ENCODE measurements at regions not wholly inside any gene's neighbourhood (a gene's known extent, or its start where the extent isn't known, plus 50 kb on each side); places are given as distances from the start of the nearest gene placed in this dataset.

DNA sequence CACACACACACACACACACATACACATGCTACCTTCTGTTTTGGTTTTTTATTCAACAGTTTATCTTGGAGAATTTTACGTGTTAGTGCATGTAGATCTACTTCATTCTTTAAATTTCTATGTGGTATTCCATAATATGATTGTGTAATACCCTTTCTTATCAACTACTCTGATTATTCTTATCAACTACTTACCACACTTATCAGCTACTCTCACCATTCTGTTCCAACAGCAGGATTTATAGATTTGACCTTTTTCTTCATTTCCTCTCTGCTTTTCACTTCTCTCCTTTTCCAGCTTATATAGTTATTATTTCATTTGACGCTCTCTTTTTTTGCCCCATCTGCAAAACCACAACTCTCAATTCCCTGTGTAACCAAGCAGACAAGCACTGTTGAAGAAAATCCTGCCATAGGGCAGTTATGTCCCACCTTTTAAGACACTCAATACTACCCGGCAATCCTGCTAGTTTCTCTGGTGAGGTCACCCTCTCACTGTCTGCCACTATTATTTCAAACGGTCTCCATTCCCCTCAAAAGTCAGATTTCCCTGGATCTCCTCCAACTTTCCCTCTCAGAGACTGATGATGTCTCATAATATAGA, 56.9 kb upstream of the SATB1 start:
- DNase-seq (ENCODE audit: low read depth) = no peak
- TF ChIP-seq, protein P1, sequence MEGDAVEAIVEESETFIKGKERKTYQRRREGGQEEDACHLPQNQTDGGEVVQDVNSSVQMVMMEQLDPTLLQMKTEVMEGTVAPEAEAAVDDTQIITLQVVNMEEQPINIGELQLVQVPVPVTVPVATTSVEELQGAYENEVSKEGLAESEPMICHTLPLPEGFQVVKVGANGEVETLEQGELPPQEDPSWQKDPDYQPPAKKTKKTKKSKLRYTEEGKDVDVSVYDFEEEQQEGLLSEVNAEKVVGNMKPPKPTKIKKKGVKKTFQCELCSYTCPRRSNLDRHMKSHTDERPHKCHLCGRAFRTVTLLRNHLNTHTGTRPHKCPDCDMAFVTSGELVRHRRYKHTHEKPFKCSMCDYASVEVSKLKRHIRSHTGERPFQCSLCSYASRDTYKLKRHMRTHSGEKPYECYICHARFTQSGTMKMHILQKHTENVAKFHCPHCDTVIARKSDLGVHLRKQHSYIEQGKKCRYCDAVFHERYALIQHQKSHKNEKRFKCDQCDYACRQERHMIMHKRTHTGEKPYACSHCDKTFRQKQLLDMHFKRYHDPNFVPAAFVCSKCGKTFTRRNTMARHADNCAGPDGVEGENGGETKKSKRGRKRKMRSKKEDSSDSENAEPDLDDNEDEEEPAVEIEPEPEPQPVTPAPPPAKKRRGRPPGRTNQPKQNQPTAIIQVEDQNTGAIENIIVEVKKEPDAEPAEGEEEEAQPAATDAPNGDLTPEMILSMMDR (conservative IDR thresholded peaks at IDR 0.05; ENCODE audit: low read depth, low read length) = no peak
- H3K4me3 ChIP-seq (ENCODE audit: low read depth, low read length) = no peak overlapping the region

DNA sequence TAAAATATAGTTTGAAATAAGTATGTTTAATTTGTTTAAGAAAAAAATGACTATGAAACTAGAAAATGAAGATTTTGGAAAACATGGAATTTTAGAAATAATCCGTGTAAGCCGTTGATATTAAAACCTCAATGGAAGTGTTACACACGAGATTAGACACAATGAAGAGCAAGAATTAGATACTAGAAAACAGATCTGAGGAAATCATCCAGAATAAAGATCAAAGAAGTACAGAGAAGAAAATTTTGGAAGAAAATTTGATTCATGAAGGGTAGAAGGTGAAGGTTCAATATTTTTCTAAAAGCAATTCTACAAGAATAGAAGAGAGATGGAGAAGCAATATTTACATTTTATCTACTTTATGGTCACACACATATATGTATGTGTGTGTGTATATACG, 52.5 kb upstream of the SATB1 start:
- no peak for DNase-seq (ENCODE audit: low read depth)

More for the DNA sequence above, 52.5 kb upstream of the SATB1 start:
- TF ChIP-seq, protein P1 (conservative IDR thresholded peaks at IDR 0.05; ENCODE audit: low read depth, low read length) = no peak
- no peak overlapping the region for H3K4me3 ChIP-seq (ENCODE audit: low read depth, low read length)

All from choroid plexus epithelial cell (primary cell).